Dermis microvascular lymphatic vessel endothelial cell (primary cell): ENCODE measurements at regions not wholly inside any gene's neighbourhood (a gene's known extent, or its start where the extent isn't known, plus 50 kb on each side); places are given as distances from the start of the nearest gene placed in this dataset.

ENCODE experiments used
- DNase-seq, 2 donors: peaks; one replicate each; pipeline versions ENCODE4 v3.0.0 to v3.0.0-alpha.2; 2010; ENCODE audit warnings: low read depth in 2 of 2

DNA sequence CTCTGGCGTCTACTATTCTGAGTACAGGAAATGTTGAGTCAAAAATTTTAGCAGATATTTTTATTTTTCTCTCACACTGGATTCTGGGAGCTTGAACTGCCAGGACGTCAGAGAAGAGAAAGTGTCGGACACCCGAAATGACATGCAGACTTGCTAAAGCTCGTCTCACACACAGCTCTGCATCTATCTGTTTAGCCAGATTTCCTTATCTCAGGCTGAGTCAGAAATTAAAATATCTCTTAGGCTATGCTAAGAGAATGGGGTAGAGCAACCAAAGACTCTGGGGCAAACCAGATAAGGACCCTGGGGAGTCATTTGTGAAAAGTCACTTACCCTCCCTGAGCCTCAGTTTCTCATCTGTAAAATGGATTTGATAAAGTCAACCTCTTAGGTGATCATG, 1124.1 kb downstream of the VRK1 start:
- DNase-seq: no peak

GRCh38 chr14:97924922-97925613, 1127.9 kb downstream of the VRK1 start:
- DNase-seq: no peak

DNA sequence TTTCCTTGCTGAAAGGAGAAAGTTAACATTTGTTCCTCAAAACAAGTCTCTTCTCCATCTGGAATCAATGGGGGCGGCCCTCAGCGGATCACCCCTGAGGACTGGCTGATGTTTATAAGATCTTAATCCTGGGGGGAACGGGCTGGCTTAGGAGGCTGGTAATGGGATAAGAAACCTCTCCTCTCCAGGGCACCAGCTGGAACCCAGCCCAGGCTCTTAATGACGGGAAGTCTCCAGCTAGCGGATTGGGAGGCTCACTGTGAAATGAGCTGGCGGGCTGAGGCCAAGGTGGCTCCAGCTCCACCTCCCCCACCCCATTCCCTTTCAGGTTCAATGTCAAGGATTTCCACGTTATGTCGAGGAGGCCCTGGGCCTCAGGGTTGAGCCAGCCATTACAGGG, 1133.0 kb downstream of the VRK1 start:
- no peak for DNase-seq

GRCh38 chr14:97931273-97931672, 1134.1 kb downstream of the VRK1 start:
- no peak for DNase-seq

GRCh38 chr14:97942921-97943320, 1145.7 kb downstream of the VRK1 start:
- no peak for DNase-seq

GRCh38 chr14:97943619-97944018, 1146.4 kb downstream of the VRK1 start:
- DNase-seq: no peak

- no peak for DNase-seq
Observed at GRCh38 chr14:97944380-97944779, 1147.2 kb downstream of the VRK1 start.

- no peak for DNase-seq
Observed at GRCh38 chr14:97945631-97946030, 1148.4 kb downstream of the VRK1 start.

- no peak for DNase-seq
Observed at GRCh38 chr14:97946240-97946639, 1149.1 kb downstream of the VRK1 start.

DNA sequence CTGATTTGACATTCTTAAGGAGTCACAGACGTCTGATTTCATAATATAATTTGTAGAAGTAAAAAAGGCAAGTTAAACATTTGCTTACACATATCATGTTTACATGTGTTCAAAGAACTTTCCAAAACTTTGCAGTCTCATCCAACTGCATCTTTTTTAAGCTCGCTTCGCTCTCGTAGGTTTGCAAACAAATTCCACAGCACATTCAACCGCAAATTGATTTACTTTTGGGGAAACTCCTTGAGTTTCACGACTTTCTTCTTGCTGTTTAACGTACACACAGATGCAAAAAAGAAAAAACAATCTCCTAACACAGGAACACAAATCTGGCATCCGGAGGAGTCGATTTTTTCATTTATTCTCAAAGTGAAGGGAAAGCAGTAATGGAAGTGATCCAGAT, 1149.5 kb downstream of the VRK1 start:
- no peak for DNase-seq

GRCh38 chr14:97948841-97949240, 1151.7 kb downstream of the VRK1 start:
- no peak for DNase-seq

- no peak for DNase-seq
Observed at GRCh38 chr14:97956581-97957340, 1159.6 kb downstream of the VRK1 start.

DNA sequence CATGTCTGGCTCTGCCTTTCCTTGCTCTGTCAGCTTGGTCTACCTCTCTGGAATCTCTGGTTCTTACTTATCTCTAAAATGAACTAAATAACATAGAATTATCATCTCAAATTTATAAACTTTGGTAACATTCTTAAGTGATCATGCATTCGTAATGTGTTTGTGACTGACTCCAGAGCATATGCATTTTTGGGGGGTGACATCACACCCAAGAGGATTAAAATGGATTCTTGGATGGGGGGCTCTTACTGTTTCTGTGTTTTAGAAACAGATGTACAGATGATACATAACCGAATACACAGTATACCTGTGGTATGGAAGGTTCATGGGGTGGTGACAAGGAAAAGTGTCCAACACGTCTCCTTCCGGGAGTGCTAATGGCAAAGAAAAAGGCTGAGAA, 1162.1 kb downstream of the VRK1 start:
- no peak for DNase-seq

- no peak for DNase-seq
Observed at GRCh38 chr14:97960436-97960835, 1163.3 kb downstream of the VRK1 start.

GRCh38 chr14:97970222-97970621, 1173.0 kb downstream of the VRK1 start:
- no peak for DNase-seq

DNA sequence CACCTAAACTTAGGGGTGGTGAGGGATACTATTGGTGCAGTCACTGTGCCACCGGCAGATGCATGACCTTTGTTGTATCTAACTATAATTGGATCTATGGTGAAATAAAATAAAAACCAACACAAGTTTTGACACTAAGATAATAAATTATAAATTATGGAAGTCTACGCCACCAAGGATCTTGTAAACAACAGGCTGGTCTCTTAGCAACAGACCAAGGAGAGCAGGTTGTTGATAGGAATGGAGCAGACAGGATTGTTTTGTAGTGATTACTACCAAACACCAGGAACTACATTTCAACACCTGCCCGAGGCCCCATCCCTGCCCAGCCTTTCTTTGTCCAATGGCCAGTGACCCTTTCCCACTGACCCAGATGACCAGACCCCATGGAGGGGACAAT, 1178.0 kb downstream of the VRK1 start:
- no peak for DNase-seq

DNA sequence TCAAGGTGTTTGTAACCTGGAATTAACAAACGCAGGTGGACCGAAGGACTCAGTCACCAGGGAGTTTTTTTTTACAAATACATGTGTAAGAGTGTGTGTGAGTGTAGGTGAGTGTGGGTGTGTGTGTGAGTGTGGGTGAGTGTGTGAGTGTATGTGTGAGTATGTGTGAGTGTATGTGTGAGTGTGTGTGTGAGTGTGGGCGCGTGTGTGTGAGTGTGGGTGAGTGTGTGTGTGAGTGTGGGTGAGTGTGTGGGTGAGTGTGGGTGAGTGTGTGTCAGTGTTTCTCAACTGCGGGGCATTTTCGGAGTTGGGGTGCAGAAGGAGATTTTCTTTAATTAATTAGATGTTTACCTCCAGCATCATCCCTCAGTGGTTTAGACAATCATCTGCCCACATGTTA, 1178.8 kb downstream of the VRK1 start:
- no peak for DNase-seq

- no peak for DNase-seq
Observed at GRCh38 chr14:97976861-97977260, 1179.7 kb downstream of the VRK1 start.

DNA sequence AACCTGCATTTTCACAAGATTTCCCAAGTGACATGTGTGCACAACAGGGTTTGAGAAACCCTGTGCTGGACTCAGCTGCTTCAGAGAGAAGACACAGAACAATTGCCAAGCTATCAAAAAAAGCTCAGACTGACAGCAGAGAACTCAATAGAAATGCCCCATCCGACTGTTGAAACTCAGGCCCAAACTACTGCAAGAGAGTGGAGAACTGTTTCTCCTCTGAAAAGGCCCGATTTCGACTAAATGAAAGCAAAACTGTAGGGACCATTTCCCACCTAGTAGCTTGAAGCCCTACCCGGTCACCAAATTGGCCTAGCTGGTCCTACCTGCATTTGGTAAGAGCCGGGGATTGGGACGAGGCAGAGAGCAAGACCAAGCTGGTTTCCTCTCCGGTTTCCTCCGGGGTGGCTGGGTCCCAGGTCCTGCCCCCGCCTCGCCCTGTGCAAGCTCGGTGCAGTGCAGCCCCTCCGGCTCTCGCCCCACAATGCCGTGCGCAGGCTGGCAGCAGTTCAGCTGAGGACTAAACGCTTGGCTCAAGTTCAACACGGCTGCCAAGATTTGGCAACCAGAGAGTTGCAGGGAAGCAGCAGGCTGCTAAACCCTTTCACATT, 1180.6 kb downstream of the VRK1 start:
- no peak for DNase-seq

- DNase-seq: no peak
Observed at GRCh38 chr14:97978341-97978740, 1181.2 kb downstream of the VRK1 start.

DNA sequence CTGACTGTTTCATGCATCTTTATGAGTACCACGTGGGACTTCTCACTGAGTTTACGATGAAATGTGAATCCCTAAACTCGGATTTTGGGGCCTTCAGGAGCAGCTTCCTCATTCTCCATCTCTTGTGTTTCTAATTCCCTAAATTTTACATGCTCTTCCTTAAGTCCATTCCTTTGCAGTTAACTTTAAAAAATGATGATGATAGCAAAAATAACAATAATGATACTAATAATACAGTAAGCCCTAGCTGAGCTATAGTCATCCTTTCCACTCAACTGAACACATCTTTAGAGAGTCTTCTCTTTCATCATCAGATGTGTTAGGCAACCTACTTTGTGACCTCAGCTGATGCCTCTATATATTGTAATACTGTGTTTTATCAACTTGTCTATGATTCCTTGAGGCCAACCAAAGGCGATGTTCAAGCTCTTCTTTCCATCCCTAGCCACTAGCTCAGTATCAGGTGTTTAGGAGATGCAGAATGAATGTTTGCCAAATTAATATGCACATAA, 1196.4 kb downstream of the VRK1 start:
- DNase-seq: no peak

GRCh38 chr14:97994020-97994531, 1196.9 kb downstream of the VRK1 start:
- no peak for DNase-seq
